Lower lobe of right lung (tissue), 2 donors: ENCODE measurements at regions not wholly inside any gene's neighbourhood (a gene's known extent, or its start where the extent isn't known, plus 50 kb on each side); places are given as distances from the start of the nearest gene placed in this dataset.

Experiments
- ATAC-seq, 2 donors: fragments of 200-7000 bp; cut with Tn5 transposase; one replicate each; pipeline ENCODE4 v1.9.1; 2020 to 2022; ENCODE audit warnings: mild to moderate bottlenecking in 2 of 2, moderate library complexity in 2 of 2
- DNase-seq: peaks from one replicate; pipeline ENCODE4 v3.0.0-alpha.2; 2020
- H3K27ac ChIP-seq: fragments of 200-600 bp; one replicate; pipeline ENCODE4 v1.8.0; 2022
- H3K27me3 ChIP-seq: fragments of 200-600 bp; one replicate; pipeline ENCODE4 v1.8.0; 2022; ENCODE audit warnings: low read depth
- H3K36me3 ChIP-seq: fragments of 200-600 bp; one replicate; pipeline ENCODE4 v1.8.0; 2022; ENCODE audit warnings: mild to moderate bottlenecking
- H3K4me1 ChIP-seq: fragments of 200-600 bp; one replicate; pipeline ENCODE4 v1.8.0; 2022
- H3K4me3 ChIP-seq: fragments of 200-600 bp; one replicate; pipeline ENCODE4 v1.8.0; 2022; ENCODE audit warnings: mild to moderate bottlenecking
- H3K9me3 ChIP-seq: fragments of 200-600 bp; one replicate; pipeline ENCODE4 v1.8.0; 2022
- CTCF ChIP-seq: fragments of 200-600 bp; IDR thresholded peaks from one replicate; pipeline ENCODE4 v1.8.0; 2022; ENCODE audit warnings: antibody characterized with exemption, mild to moderate bottlenecking
- intact Hi-C: fragments of 100-400 bp; cut with DNase I; formaldehyde crosslinking; loops from one replicate; pipeline ENCODE4 v1.11.0; 2022
- donor health status: DM: no; HTN: yes; CAD: no; lungs with severe emphysema.

- intact Hi-C loops: no loop called here
- DNase-seq (no peak), ATAC-seq (no peak)
- no peak overlapping the region for H3K4me3 ChIP-seq
- H3K27me3 ChIP-seq: no peaks in the 10 kb centered on the region
- no peak overlapping the region for H3K27ac ChIP-seq
- H3K9me3 ChIP-seq: no peaks in the 10 kb centered on the region
- no peaks in the 10 kb centered on the region for H3K36me3 ChIP-seq
- no peak for TF ChIP-seq CTCF
- H3K4me1 ChIP-seq: peaks cover 10% of the 10 kb centered on the region
These were observed 88.5 kb upstream of the HNF1B start for GRCh38 chr17:37833237-37833859.

- no peaks in the 10 kb centered on the region for H3K36me3 ChIP-seq
- no peak overlapping the region for H3K27ac ChIP-seq
- H3K27me3 ChIP-seq: no peaks in the 10 kb centered on the region
- H3K9me3 ChIP-seq: no peaks in the 10 kb centered on the region
- ATAC-seq (no peak), DNase-seq (no peak)
- no peak for TF ChIP-seq CTCF
- H3K4me1 ChIP-seq: peaks cover 11% of the 10 kb centered on the region
- intact Hi-C loops: no loop called here
- no peak overlapping the region for H3K4me3 ChIP-seq
These were observed 87.1 kb upstream of the HNF1B start for GRCh38 chr17:37831986-37832385.

GRCh38 chr17:37831492-37831891, 86.6 kb upstream of the HNF1B start:
- ATAC-seq (no peak), DNase-seq (no peak)
- Histone ChIP-seq H3K36me3 (no peaks in the 10 kb centered on the region), H3K4me1 (peaks cover 11% of the 10 kb centered on the region), H3K4me3 (no peak overlapping the region), H3K27me3 (no peaks in the 10 kb centered on the region), H3K9me3 (no peaks in the 10 kb centered on the region), H3K27ac (no peak overlapping the region)
- no peak for TF ChIP-seq CTCF
- intact Hi-C loops: no loop called here

- DNase-seq (no peak), ATAC-seq (no peak)
- no peak overlapping the region for H3K27ac ChIP-seq
- no peak for TF ChIP-seq CTCF
- no peak overlapping the region for H3K4me3 ChIP-seq
- H3K27me3 ChIP-seq: no peaks in the 10 kb centered on the region
- H3K4me1 ChIP-seq: peaks cover 11% of the 10 kb centered on the region
- H3K36me3 ChIP-seq: no peaks in the 10 kb centered on the region
- intact Hi-C loops: no loop called here
- H3K9me3 ChIP-seq: no peaks in the 10 kb centered on the region
These were observed 85.5 kb upstream of the HNF1B start for GRCh38 chr17:37830151-37830993.

- Histone ChIP-seq H3K36me3 (no peaks in the 10 kb centered on the region), H3K27me3 (no peaks in the 10 kb centered on the region), H3K4me3 (no peak overlapping the region), H3K27ac (no peak overlapping the region), H3K9me3 (no peaks in the 10 kb centered on the region), H3K4me1 (peaks cover 11% of the 10 kb centered on the region)
- no peak for TF ChIP-seq CTCF
- intact Hi-C loops: no loop called here
- DNase-seq: no peak
- peak in 1 of 2 donors; percentile 20 for ATAC-seq
These were observed 84.8 kb upstream of the HNF1B start for GRCh38 chr17:37829592-37830123.
